ENCODE measurements at regions not wholly inside any gene's neighbourhood (a gene's known extent, or its start where the extent isn't known, plus 50 kb on each side); places are given as distances from the start of the nearest gene placed in this dataset.

DNA sequence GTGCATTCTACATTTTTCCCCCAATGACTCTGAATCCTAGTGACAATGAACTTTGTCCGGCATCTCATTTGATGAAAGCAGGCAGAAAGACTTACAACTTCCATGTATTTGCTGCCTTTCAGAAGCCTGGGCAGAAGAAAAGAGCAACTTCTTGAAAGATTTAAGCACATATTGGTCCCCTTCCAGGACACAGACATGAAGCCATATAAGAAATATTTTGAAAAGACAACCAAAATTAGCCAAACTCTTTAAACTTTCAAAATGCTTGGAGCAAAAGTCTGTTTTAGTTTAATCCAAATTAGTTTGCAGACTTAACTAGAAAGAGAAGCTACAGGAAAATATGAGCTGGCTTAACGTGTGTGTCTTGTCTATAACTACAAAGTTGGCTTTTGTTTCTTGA, 492.5 kb downstream of the NR4A2 start:
- H3K4me3 ChIP-seq = no peak overlapping the region
- H3K36me3 ChIP-seq = no peaks in the 10 kb centered on the region
- no peak for TF ChIP-seq POLR2AphosphoS5 (IDR thresholded peaks at IDR 0.05)
- no peak for TF ChIP-seq POLR2A (IDR thresholded peaks at IDR 0.05)
- no peak for TF ChIP-seq EP300 (IDR thresholded peaks at IDR 0.05)
- TF ChIP-seq, protein P1, sequence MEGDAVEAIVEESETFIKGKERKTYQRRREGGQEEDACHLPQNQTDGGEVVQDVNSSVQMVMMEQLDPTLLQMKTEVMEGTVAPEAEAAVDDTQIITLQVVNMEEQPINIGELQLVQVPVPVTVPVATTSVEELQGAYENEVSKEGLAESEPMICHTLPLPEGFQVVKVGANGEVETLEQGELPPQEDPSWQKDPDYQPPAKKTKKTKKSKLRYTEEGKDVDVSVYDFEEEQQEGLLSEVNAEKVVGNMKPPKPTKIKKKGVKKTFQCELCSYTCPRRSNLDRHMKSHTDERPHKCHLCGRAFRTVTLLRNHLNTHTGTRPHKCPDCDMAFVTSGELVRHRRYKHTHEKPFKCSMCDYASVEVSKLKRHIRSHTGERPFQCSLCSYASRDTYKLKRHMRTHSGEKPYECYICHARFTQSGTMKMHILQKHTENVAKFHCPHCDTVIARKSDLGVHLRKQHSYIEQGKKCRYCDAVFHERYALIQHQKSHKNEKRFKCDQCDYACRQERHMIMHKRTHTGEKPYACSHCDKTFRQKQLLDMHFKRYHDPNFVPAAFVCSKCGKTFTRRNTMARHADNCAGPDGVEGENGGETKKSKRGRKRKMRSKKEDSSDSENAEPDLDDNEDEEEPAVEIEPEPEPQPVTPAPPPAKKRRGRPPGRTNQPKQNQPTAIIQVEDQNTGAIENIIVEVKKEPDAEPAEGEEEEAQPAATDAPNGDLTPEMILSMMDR (IDR thresholded peaks at IDR 0.05) = no peak
- H3K9me3 ChIP-seq = no peaks in the 10 kb centered on the region
- ATAC-seq (ENCODE audit: low FRiP score in 2 of 2) (no peak), DNase-seq (no peak)
- no peaks in the 10 kb centered on the region for H3K4me1 ChIP-seq
- WGBS, 2 donors = 70 to 83% methylated on average over 2 of the region's 2 CpGs
- no peak overlapping the region for H3K27ac ChIP-seq
- no peaks in the 10 kb centered on the region for H3K27me3 ChIP-seq

DNA sequence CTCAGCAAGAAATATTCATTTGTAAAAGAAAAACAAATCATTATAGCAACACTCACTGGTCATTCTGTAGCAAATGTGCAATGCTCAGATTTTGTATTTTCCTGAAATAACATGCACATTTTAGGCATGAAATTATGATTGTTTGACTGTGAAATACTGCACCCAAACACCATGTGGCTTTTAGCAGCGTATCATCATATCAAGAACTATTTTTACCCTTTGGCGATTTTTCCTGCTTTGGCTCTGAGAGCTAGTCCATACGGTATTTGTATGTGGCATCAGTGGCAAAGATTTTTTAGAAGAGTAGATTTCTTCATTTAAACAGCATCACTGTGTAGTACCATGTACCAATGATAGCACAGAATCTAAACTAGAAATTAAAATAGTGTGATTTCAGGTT, 493.1 kb downstream of the NR4A2 start:
- TF ChIP-seq, protein P1 (IDR thresholded peaks at IDR 0.05) = no peak
- TF ChIP-seq POLR2AphosphoS5 (IDR thresholded peaks at IDR 0.05) (no peak), EP300 (IDR thresholded peaks at IDR 0.05) (no peak)
- H3K36me3 ChIP-seq = no peaks in the 10 kb centered on the region
- DNase-seq (no peak), ATAC-seq (ENCODE audit: low FRiP score in 2 of 2) (no peak)
- H3K4me1 ChIP-seq = no peaks in the 10 kb centered on the region
- H3K27ac ChIP-seq = no peak overlapping the region
- H3K27me3 ChIP-seq = no peaks in the 10 kb centered on the region
- no peak overlapping the region for H3K4me3 ChIP-seq
- H3K9me3 ChIP-seq = no peaks in the 10 kb centered on the region
- WGBS, 2 donors = 74 to 90% methylated on average over 3 of the region's 3 CpGs

DNA sequence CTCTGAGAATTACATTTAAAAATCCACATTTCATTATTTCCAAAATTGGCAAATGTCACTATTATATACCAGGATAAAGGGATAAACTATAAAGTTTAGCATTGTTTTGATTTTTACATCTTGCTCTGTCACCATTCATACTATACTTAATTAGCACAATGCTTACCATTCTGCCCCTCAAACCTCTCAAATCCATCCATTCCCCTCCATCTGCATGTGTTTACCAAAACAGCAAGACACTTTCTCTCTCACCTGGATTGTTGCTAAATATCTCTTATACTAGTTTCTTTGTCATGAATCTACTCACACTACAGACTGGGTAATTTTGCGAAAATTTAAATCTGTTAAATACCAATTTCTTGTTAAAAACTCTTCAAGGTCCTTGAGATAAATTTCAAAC, 496.1 kb downstream of the NR4A2 start:
- no peak for TF ChIP-seq POLR2AphosphoS5 (IDR thresholded peaks at IDR 0.05)
- no peak for ATAC-seq (ENCODE audit: low FRiP score in 2 of 2)
- Histone ChIP-seq H3K27ac (no peak overlapping the region), H3K27me3 (no peaks in the 10 kb centered on the region), H3K4me3 (no peak overlapping the region), H3K36me3 (no peaks in the 10 kb centered on the region), H3K4me1 (no peaks in the 10 kb centered on the region), H3K9me3 (no peaks in the 10 kb centered on the region)
- WGBS, 2 donors = 68 to 81% methylated on average over 1 of the region's 1 CpG
- DNase-seq = no peak

DNA sequence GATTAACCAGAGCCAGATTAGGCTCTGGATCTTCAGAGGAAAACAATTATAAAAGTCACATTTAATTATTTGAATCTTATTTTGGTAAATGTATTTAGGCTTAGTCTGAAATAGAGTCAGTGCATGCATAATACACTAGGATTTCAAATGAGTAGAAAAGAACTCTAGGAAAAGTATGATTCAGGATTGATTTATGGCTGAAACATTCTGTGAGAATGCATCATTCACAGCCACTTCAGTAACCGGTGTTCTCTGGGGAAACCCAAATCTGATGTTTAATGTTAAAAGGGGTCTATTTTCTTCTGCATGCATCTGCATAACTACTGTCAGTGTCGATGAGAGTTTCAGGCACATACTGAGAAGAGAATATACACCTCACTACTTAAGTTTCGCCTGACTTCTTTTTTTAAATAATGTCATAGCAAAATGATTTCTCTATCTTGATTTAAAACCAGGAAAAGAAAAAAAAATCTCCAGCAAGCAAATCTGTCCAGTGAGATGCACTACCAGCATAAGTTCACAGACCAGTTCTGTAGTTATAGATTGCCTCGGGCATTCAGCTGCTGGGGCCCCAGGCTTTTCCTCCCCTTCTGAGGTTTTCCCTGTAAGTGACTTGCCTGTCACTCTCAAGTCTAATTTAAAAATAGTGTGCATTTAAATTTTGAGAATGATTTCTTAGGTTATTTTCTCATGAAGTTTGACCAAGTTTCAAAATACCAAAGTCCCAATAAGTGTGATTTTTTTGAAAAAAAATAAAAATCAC, 501.5 kb downstream of the NR4A2 start:
- Histone ChIP-seq H3K4me3 (no peak overlapping the region), H3K9me3 (no peaks in the 10 kb centered on the region), H3K27me3 (no peaks in the 10 kb centered on the region), H3K4me1 (no peaks in the 10 kb centered on the region), H3K36me3 (no peaks in the 10 kb centered on the region), H3K27ac (no peak overlapping the region)
- TF ChIP-seq POLR2A (IDR thresholded peaks at IDR 0.05) (no peak), POLR2AphosphoS5 (IDR thresholded peaks at IDR 0.05) (no peak), EP300 (IDR thresholded peaks at IDR 0.05) (no peak)
- TF ChIP-seq, protein P1 (IDR thresholded peaks at IDR 0.05) = no peak
- 52 to 62% methylated on average over 4 of the region's 4 CpGs for WGBS, 2 donors
- no peak for DNase-seq
- ATAC-seq (ENCODE audit: low FRiP score in 2 of 2) = no peak

DNA sequence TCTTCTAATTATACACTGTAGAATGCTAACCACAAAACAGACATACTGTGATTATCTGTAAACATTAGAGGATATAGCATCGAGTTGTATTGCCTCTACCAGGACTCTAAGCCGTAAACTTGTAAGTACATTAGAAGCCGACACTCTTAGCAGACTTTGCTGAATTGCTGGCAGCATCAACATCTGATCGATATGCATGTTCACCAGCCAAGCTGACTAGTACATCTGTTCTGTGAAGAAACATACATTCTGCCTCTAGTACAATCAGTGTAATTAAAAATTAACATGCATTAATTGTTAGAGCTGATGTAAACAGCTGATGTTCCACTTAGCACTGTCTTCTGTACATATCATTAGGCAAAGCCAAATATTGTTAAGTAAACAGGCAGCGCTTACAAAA, 502.2 kb downstream of the NR4A2 start:
- Histone ChIP-seq H3K4me1 (no peaks in the 10 kb centered on the region), H3K27me3 (no peaks in the 10 kb centered on the region), H3K4me3 (no peak overlapping the region), H3K9me3 (no peaks in the 10 kb centered on the region), H3K27ac (no peak overlapping the region), H3K36me3 (no peaks in the 10 kb centered on the region)
- no peak for TF ChIP-seq POLR2AphosphoS5 (IDR thresholded peaks at IDR 0.05)
- ATAC-seq (ENCODE audit: low FRiP score in 2 of 2) = no peak
- DNase-seq = no peak
- 88 to 89% methylated on average over 5 of the region's 5 CpGs for WGBS, 2 donors

DNA sequence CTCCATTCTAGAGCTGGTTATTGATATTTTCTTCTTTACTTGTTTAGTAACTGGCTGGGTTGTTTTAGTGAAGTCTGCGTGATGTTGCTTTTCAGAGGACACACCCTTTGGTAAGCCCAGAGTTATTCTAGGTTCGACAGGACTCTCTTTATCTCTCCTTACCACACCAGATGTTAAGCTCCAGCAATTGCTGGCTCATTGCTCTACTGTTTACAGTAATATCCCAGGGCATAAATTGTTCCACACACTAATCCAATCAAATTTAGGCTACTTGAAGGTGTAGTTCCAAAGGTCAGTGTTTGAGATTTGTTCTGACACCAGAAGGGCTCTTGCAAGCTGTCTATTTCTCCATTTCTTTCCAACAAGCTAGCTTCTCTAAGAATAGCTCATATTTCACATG, 506.6 kb downstream of the NR4A2 start:
- DNase-seq (no peak), ATAC-seq (ENCODE audit: low FRiP score in 2 of 2) (no peak)
- H3K36me3 ChIP-seq = no peaks in the 10 kb centered on the region
- no peak overlapping the region for H3K4me3 ChIP-seq
- H3K4me1 ChIP-seq = no peaks in the 10 kb centered on the region
- H3K27ac ChIP-seq = no peak overlapping the region
- 69 to 76% methylated on average over 2 of the region's 2 CpGs for WGBS, 2 donors
- no peak for TF ChIP-seq EP300 (IDR thresholded peaks at IDR 0.05)
- no peak for TF ChIP-seq POLR2AphosphoS5 (IDR thresholded peaks at IDR 0.05)
- TF ChIP-seq, protein P1 (IDR thresholded peaks at IDR 0.05) = no peak
- no peak for TF ChIP-seq POLR2A (IDR thresholded peaks at IDR 0.05)
- H3K27me3 ChIP-seq = no peaks in the 10 kb centered on the region
- no peaks in the 10 kb centered on the region for H3K9me3 ChIP-seq
